ENCODE measurements at regions not wholly inside any gene's neighbourhood (a gene's known extent, or its start where the extent isn't known, plus 50 kb on each side); places are given as distances from the start of the nearest gene placed in this dataset.
"Not testable (repeated sequence)": the region's sequence is repeated elsewhere in the genome, so short reads cannot be mapped to it uniquely, and the experiment has no call there.

GRCh38 chr9:88596376-88596775 is 61.4 kb downstream of the NXNL2 start:
- DNase-seq: no peak

GRCh38 chr9:88604836-88605511 is 70.0 kb downstream of the NXNL2 start:
- DNase-seq: no peak

GRCh38 chr9:88605512-88606362 is 70.8 kb downstream of the NXNL2 start:
- DNase-seq: no peak

GRCh38 chr9:88614359-88614758 is 79.4 kb downstream of the NXNL2 start:
- no peak for DNase-seq

- DNase-seq: no peak
Observed at GRCh38 chr9:88623698-88624097, 88.7 kb downstream of the NXNL2 start.

GRCh38 chr9:88628114-88628513 is 93.1 kb downstream of the NXNL2 start:
- no peak for DNase-seq

GRCh38 chr9:88628811-88629210 is 93.8 kb downstream of the NXNL2 start:
- no peak for DNase-seq

- not testable (repeated sequence) for DNase-seq
Observed at GRCh38 chr9:88630574-88630973, 95.6 kb downstream of the NXNL2 start.

GRCh38 chr9:88635151-88635550 is 100.2 kb downstream of the NXNL2 start:
- no peak for DNase-seq

- no peak for DNase-seq
Observed at GRCh38 chr9:88641456-88642240, 106.7 kb downstream of the NXNL2 start.

GRCh38 chr9:88642336-88642735 is 107.4 kb downstream of the NXNL2 start:
- no peak for DNase-seq

- DNase-seq: no peak
Observed at GRCh38 chr9:88643931-88644330, 109.0 kb downstream of the NXNL2 start.

GRCh38 chr9:88645172-88645878 is 110.3 kb downstream of the NXNL2 start:
- DNase-seq: no peak

GRCh38 chr9:88645879-88646199 is 110.9 kb downstream of the NXNL2 start:
- DNase-seq: no peak

- no peak for DNase-seq
Observed at GRCh38 chr9:88646539-88647300, 111.7 kb downstream of the NXNL2 start.

- no peak for DNase-seq
Observed at GRCh38 chr9:88651682-88652633, 117.0 kb downstream of the NXNL2 start.

- no peak for DNase-seq
Observed at GRCh38 chr9:88652876-88653275, 117.9 kb downstream of the NXNL2 start.

GRCh38 chr9:88653406-88653805 is 118.4 kb downstream of the NXNL2 start:
- DNase-seq: no peak

- no peak for DNase-seq
Observed at GRCh38 chr9:88653911-88654310, 118.9 kb downstream of the NXNL2 start.

GRCh38 chr9:88657893-88658292 is 122.9 kb downstream of the NXNL2 start:
- no peak for DNase-seq

GRCh38 chr9:88658311-88658822 is 123.4 kb downstream of the NXNL2 start:
- DNase-seq: no peak

All from T-helper 2 cell (primary cell).